Natural killer cell (primary cell): ENCODE measurements at regions not wholly inside any gene's neighbourhood (a gene's known extent, or its start where the extent isn't known, plus 50 kb on each side); places are given as distances from the start of the nearest gene placed in this dataset.

Experiments used
- ATAC-seq, 3 donors: fragments of 150-1000 bp in 2 of 3; fragments of 200-7000 bp in 1 of 3; cut with Tn5 transposase; 1 replicate in 1 of 3; 2 replicates in 2 of 3; pipeline ENCODE4 v1.10.0; 2021; ENCODE audit warnings: mild to moderate bottlenecking in 2 of 3, moderate library complexity in 2 of 3
- DNase-seq, 2 donors: peaks; one replicate each; pipeline versions ENCODE4 v3.0.0 to v3.0.0-alpha.2; 2013 to 2021; ENCODE audit warnings: mixed read lengths in 1 of 2
- H3K27ac ChIP-seq: one replicate; pipeline ENCODE4 v1.5.1; 2013; ENCODE audit warnings: mild to moderate bottlenecking, low read length
- H3K27me3 ChIP-seq: one replicate; pipeline ENCODE4 v1.6.1; 2013; ENCODE audit warnings: low read length; ENCODE audit not compliant: control insufficient read depth, insufficient read depth
- H3K36me3 ChIP-seq: one replicate; pipeline ENCODE4 v1.6.1; 2013; ENCODE audit warnings: low read length; ENCODE audit not compliant: control insufficient read depth, insufficient read depth
- H3K4me1 ChIP-seq: one replicate; pipeline ENCODE4 v1.6.1; 2013; ENCODE audit warnings: low read length; ENCODE audit not compliant: control insufficient read depth, insufficient read depth
- H3K4me3 ChIP-seq: one replicate; pipeline ENCODE4 v1.5.1; 2013; ENCODE audit warnings: low read length
- H3K9me3 ChIP-seq: one replicate; pipeline ENCODE4 v1.6.1; 2013; ENCODE audit warnings: low read length; ENCODE audit not compliant: control insufficient read depth, insufficient read depth
- H3K27ac Mint-ChIP-seq, 2 donors: one replicate each; pipeline ENCODE4 v1.8.0; 2022; ENCODE audit warnings: mild to moderate bottlenecking in 2 of 2, mixed read lengths in 2 of 2, moderate library complexity in 1 of 2
- H3K27me3 Mint-ChIP-seq, 2 donors: one replicate each; pipeline ENCODE4 v1.8.0; 2022; ENCODE audit warnings: low read depth in 2 of 2, mixed read lengths in 2 of 2
- H3K36me3 Mint-ChIP-seq: one replicate; pipeline ENCODE4 v1.8.0; 2022; ENCODE audit warnings: mixed read lengths
- H3K4me1 Mint-ChIP-seq, 2 donors: one replicate each; pipeline ENCODE4 v1.8.0; 2022; ENCODE audit warnings: mixed read lengths in 2 of 2
- H3K4me3 Mint-ChIP-seq: one replicate; pipeline ENCODE4 v1.8.0; 2022; ENCODE audit warnings: mild to moderate bottlenecking, moderate library complexity, mixed read lengths
- H3K9me3 Mint-ChIP-seq, 2 donors: one replicate each; pipeline ENCODE4 v1.8.0; 2022; ENCODE audit warnings: mixed read lengths in 2 of 2
- WGBS: methylation state at CpG from one replicate; pipeline ENCODE4 v1.1.7; 2013; ENCODE audit warnings: missing lambda C conversion rate; ENCODE audit not compliant: insufficient coverage; 5-methylcytosine and 5-hydroxymethylcytosine counted together
- intact Hi-C: fragments of 100-400 bp; cut with micrococcal nuclease; formaldehyde crosslinking; loops from one replicate; pipeline ENCODE4 v1.14.2; 2022
- TF ChIP-seq, protein P1 (sequence below): fragments of 200-600 bp; IDR thresholded peaks from one replicate; pipeline ENCODE4 v1.8.0; 2022; ENCODE audit warnings: antibody characterized with exemption

DNA sequence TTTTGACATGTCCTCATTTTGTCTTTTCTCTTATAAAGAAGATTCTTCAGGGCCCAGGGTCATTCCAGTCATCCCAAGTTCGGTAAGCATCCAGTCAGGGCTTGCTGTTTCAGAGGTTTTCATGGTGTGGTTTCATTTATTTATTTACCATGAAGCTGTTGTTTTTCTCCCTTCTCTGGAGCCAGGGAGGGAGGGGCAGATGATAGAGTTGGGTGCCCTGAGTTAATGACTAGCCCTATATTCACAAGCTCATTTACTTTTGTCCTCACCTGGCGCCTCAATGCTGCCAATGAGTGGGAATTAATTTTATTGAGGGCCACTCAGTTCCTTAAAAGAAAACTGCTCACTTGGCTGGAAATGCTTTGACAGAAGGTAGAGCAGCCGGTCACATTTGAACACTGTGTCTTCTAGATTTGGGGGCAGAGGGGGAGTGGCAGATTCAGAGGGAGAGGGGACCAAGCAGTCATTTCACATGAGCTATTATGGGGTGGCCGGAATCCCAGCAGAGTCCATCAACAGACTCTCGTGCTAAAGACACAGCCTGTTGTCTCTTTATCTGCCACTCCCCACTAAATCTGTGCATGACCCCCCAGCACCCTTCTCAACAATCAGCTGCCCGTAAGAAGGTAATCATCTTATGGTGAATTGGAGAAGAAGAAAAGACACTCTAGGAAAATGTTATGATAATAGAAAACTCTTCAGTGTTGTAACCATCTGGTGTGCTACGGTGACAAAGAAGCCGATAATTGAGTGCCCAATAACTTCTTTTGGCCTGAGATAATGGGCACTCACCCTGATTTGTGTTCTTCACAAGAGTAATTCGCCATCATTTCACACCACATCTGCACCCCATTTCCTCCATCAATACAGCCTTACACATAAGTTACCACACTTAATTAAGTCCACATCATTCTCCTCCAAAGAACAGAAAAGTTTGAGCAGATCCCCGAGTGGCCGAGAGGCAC, 573.5 kb upstream of the JAG1 start:
- ATAC-seq: no peak
- no peak overlapping the region for H3K4me3 Mint-ChIP-seq
- 87% methylated on average over 10 of the region's 11 CpGs for WGBS

DNA sequence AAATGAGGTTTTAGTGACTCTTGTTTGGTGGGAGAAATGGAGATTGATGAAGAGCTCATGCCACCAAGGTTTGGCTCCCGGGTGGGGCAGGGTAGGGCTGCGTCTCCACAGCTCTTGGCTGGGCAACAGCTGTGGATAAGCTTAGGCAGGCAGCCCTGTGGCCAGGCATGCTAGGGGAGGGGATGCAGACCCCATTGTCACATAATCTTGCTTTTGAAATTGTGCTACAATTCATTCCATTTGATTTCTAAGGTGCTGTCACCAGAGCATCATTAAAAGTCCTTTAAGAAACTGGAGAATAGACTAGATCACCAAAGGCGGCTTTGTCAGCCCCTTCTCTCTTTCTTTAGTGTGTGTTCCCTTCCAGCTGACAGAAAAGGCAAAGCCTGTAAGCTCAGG, 574.2 kb upstream of the JAG1 start:
- H3K36me3 ChIP-seq: no peaks in the 10 kb centered on the region
- no peak overlapping the region for H3K27ac ChIP-seq
- H3K9me3 ChIP-seq: no peaks in the 10 kb centered on the region
- intact Hi-C loops: no loop called here
- H3K4me3 Mint-ChIP-seq: no peak overlapping the region
- no peaks in the 10 kb centered on the region for H3K36me3 Mint-ChIP-seq
- H3K4me1 ChIP-seq: peaks cover 3% of the 10 kb centered on the region
- ATAC-seq (no peak), DNase-seq (no peak)
- TF ChIP-seq, protein P1, sequence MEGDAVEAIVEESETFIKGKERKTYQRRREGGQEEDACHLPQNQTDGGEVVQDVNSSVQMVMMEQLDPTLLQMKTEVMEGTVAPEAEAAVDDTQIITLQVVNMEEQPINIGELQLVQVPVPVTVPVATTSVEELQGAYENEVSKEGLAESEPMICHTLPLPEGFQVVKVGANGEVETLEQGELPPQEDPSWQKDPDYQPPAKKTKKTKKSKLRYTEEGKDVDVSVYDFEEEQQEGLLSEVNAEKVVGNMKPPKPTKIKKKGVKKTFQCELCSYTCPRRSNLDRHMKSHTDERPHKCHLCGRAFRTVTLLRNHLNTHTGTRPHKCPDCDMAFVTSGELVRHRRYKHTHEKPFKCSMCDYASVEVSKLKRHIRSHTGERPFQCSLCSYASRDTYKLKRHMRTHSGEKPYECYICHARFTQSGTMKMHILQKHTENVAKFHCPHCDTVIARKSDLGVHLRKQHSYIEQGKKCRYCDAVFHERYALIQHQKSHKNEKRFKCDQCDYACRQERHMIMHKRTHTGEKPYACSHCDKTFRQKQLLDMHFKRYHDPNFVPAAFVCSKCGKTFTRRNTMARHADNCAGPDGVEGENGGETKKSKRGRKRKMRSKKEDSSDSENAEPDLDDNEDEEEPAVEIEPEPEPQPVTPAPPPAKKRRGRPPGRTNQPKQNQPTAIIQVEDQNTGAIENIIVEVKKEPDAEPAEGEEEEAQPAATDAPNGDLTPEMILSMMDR: no peak
- WGBS: 83% methylated on average over 3 of the region's 3 CpGs
- H3K27ac Mint-ChIP-seq: no peak overlapping the region
- H3K27me3 Mint-ChIP-seq: peaks cover 8 to 50% of the 10 kb centered on the region in 2 donors
- peaks cover 7 to 13% of the 10 kb centered on the region in 2 donors for H3K4me1 Mint-ChIP-seq
- no peak overlapping the region for H3K4me3 ChIP-seq
- peaks cover 0 to 2% of the 10 kb centered on the region in 2 donors for H3K9me3 Mint-ChIP-seq
- peaks cover 5% of the 10 kb centered on the region for H3K27me3 ChIP-seq

More for the DNA sequence above, 573.5 kb upstream of the JAG1 start:
- Mint-ChIP-seq H3K4me1 (peaks cover 7 to 13% of the 10 kb centered on the region in 2 donors), H3K27me3 (peaks cover 14 to 56% of the 10 kb centered on the region in 2 donors), H3K27ac (no peak overlapping the region), H3K36me3 (no peaks in the 10 kb centered on the region), H3K9me3 (peaks cover 3 to 6% of the 10 kb centered on the region in 2 donors)
- Histone ChIP-seq H3K4me1 (peaks cover 3% of the 10 kb centered on the region), H3K36me3 (no peaks in the 10 kb centered on the region), H3K27me3 (peaks cover 5% of the 10 kb centered on the region), H3K27ac (no peak overlapping the region), H3K4me3 (no peak overlapping the region), H3K9me3 (no peaks in the 10 kb centered on the region)
- intact Hi-C loops: no loop called here
- TF ChIP-seq, protein P1: no peak
- DNase-seq: no peak

DNA sequence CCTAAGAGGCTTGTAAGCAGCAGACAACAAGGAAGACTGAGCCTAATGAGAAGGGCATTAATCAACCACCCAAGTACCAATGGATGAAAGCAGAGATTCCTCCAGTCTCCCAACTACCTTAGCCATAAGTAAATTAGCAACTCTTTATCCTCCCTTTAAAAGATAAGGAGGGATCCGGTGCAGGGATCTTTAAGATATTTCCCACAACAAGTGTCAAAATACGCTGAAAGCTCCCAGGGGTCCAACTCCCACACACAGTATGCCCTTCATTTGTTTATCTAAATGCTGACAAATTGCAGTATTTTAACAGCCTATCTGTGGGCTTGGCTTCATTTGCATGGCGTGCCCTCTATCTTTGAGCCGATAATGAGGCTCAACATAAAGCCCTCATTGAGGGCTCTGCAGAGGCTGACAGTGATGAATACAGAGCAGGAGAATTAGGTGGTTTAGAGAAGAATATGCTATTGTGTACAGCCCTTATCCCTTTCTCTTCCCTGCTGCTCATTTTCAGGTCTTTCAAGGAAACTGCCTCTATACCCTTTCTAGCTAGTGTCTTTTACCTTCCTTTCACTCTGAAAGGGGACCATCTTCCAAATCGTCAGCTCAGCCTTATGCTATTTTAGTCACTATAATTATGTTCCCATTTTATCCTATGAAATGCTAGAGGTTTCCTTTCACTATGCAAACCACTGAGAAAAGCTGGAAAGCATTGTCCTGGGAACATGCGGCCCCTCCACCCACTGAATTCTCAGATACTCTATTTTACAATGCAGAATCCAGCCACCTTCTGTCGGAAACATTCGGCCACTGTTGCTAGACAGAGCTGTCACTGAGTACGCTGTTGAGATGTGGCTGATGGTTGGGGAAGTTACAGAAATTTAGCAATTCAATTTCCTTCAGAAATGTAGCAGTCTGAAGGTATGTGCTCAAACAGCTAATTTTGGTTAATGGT, 575.2 kb upstream of the JAG1 start:
- Mint-ChIP-seq H3K27me3 (peaks cover 6 to 44% of the 10 kb centered on the region in 2 donors), H3K4me3 (no peak overlapping the region), H3K4me1 (peaks cover 7 to 13% of the 10 kb centered on the region in 2 donors), H3K27ac (no peak overlapping the region), H3K9me3 (peaks cover 6 to 7% of the 10 kb centered on the region in 2 donors), H3K36me3 (no peaks in the 10 kb centered on the region)
- Histone ChIP-seq H3K27ac (no peak overlapping the region), H3K27me3 (peaks cover 5% of the 10 kb centered on the region), H3K4me3 (no peak overlapping the region), H3K9me3 (no peaks in the 10 kb centered on the region), H3K4me1 (peaks cover 3% of the 10 kb centered on the region), H3K36me3 (no peaks in the 10 kb centered on the region)
- 43% methylated on average over 9 of the region's 9 CpGs for WGBS
- TF ChIP-seq, protein P1: no peak
- ATAC-seq (no peak), DNase-seq (no peak)
- intact Hi-C loops: no loop called here
